LoVo (cell line): ENCODE measurements at regions not wholly inside any gene's neighbourhood (a gene's known extent, or its start where the extent isn't known, plus 50 kb on each side); places are given as distances from the start of the nearest gene placed in this dataset.

Experiments
- DNase-seq: peaks from one replicate; pipeline ENCODE4 v3.0.0-alpha.2; 2016; ENCODE audit warnings: low spot score

DNA sequence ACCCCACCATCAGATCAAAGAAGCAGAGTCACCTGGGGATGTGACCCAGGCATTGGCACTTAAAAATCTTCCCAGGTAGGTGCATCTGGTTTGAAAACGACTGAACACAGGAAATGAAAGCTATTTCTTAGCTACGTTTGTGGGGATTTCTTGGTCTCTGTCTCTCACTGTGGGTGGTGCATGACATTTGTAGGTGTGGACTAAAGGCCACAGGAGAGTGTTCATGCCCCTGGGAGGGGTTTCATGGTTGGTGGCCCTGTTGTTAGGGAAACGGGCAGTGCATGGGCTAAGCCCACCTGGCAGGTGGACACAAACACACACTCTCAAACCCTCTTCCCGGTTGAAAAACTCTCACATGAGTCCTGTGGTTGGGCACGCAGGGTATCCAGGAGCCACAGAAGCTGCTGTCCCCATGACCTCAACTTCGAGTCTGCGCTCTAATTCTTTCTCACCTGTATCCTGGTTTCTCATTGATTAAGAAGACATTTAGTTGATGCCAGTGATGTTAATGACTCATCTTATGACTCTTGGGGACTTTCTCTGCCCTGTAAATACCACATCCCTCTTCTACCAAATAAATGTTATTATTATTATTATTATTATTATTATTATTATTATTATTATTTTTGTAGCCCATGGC, 119.4 kb downstream of the MRPS6 start:
- no peak for DNase-seq

DNA sequence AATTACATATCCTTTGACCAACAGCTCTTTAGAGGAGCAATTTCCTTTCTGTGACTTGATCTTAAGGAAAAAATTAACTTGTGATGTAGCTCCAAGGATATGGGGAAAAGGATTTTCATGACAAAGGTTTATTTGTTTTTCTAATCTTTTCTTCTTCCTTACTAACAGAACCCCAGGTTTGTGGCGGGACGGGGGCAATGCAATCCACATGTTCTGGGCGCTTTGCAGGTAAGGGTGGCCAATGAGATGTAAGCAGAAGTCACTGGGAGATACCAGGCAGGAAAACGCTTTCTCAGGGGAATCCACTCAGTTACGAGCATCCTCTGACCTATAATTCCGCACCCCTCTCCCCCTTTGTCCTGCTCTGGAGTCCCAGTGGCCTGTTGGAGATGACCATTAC, 122.0 kb downstream of the MRPS6 start:
- DNase-seq = no peak

DNA sequence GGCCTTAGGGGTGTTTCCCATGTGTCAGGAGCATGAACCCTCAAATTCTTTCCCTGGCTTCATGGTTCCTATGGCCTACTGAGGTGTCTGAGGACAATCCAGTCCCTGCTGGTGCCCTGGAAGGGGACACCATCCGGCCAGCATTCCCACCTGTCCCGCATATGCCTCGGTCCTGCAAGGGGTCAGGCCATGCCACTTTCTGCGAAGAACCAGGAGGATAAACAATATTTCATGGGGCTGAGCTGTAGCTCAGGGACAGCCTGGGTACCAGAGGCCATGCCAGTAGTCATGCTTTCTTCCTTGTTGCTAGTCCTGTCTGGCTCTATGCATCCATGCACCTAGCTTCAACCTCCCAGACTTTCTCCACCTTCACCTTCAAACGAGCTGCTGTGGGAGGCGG, 123.6 kb downstream of the MRPS6 start:
- DNase-seq = no peak

DNA sequence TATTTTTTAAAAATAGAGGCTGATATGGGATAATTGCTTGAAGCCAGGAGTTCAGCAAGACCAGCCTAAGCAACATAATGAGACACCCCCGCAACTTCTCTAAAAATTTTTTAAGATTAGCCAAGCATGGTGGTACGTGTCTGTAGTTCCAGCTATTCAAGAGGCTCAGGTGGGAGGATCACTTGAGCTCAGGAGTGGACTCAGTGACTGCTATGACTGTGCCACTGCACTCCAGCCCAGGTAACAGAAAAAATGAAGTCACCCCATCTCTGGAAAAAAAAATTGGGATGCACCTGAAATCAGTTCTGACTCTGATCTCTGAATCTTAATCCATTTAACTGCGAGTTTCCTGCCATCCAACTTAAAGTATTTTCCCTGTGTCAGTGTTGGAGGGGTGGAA, 124.2 kb downstream of the MRPS6 start:
- no peak for DNase-seq

DNA sequence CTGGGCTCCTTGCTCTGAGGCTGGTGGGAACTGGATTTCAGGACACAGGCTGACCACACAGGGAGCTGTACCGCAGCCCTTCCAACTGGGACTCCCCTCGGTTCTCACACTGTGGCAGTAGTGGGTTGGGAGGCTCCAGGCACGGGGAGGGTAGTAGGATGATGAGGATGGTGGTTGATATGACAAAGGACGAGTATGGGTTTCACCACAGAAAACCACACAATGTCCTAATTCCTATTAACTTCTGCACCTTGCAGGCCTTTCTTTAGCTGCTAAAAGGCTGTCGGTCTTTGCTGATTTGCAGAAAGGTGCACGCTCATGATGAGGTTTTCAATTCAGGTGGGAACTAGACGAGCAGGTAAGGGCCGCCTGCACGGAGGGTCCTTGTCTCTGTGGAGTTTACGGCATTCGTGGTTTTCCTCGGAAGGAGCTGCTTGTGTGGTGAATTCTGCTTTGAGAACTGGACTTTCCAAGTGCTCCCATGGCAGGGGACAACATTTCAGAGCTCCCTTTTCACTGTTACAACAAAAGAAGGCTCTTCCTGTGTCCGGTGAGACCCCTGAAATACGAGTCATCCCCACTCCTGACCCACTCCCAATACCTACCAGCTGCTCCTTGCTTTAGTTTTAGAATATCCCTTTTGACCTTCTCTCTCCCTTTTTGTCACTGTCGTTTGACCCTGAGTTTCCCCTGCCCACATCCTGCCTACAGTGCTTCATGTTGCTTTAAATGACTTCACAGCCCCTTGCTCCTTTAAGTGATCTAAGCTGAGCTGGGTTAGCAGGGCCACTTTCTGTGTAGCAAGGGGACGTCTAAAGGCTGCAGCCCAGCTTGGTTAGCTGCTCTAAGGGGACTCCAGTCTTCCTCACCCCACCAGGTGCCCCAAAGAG, 125.1 kb downstream of the MRPS6 start:
- no peak for DNase-seq

DNA sequence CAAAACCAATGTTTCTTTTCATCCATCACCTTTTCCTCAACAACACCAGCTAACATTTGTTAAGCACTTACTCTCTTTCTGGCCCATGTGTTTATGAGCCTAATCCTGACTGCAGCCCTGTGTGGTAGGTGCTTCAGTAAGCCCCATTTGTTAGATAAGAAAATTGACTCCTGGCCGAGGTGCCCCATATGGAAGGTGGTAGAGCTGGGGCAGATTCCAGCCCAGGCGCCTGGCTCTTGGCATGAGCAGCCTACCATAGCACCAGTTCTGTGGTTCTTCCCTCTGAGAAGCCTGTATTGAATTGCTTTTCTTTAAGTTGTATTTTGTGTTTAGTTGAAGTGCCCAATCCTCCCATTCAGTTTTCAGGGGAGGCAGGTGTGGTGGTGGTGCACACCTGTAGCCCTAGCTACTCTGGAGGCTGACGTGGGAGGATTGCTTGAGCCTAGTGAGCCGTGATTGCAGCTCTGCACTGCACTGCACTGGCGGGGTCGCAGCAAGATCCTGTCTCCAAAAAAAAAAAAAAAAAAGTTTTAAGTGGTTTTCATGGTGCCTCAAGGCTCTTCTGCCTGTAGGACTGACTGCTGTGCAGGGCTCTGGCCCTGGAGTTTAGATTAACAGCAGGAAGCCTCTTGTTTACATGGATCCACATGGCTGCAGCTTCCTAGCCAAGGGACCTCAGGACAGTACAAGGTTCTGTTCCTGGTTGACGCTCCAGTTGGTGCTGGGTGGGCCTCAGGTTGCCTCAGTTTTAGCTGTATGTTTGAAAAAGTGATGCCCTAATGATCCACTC, 125.9 kb downstream of the MRPS6 start:
- DNase-seq = no peak

DNA sequence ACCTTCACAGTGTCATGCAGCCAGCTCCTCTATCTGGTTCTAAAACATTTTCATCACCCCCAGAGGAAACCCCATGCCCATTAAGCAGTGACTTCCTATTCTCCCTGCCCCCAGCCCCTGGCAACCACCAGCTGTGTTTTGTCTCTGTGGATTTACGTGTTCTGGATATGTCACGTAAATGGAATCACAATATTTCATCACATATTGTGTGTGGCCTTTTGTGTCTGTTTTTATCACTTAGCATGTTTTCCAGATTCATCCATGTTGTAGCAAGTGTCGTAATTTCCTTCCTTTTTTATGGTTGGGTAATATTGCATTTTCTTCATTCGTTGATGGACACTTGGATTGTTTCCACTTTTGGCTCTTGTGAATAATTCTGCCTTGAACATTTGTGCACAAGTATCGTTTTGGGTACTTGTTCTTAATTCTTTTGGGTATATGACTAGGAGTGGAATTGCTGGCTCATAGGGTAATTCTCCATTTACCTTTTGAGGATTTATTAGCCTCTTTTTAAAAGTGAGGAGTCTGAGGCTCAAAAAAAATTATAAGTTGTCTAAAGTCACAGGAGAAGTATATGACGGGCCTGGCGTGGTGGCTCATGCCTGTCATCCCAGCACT, 127.0 kb downstream of the MRPS6 start:
- DNase-seq = no peak

DNA sequence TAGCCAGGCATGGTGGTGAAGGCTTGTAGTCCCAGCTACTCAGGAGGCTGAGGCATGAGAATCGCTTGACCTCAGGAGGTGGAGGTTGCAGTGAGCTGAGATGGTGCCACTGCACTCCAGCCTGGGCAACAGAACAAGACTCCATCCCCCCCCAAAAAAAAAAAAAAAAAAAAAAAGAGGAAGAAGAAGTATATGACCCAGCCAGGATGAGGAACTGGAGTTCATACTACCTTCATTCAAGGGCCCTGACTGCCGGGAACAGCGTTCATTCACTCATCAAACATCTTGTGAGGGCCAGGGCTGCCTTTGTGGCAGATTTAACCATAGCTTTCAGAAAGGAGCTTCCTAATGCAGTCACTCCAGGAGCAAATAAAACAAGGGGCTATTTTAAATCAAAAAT, 127.6 kb downstream of the MRPS6 start:
- DNase-seq = no peak

DNA sequence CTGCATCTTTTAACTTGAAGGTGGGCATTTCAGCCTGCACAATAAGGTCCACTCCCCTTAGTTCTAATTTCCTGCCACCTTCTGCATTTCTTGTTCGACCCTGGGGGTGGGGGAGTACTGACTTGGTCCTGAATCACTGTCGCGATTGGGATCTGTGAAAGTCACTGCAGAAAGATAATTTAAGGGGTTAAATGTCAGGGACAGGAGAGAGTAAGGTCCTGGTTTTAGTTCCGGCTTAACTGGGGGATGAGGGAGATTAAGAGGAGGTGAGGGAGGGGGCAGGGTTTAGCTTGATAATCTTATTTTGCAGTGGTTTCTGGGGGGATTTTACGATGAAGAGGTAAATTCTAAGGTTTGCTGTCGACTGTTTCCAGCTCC, 128.1 kb downstream of the MRPS6 start:
- DNase-seq = no peak

DNA sequence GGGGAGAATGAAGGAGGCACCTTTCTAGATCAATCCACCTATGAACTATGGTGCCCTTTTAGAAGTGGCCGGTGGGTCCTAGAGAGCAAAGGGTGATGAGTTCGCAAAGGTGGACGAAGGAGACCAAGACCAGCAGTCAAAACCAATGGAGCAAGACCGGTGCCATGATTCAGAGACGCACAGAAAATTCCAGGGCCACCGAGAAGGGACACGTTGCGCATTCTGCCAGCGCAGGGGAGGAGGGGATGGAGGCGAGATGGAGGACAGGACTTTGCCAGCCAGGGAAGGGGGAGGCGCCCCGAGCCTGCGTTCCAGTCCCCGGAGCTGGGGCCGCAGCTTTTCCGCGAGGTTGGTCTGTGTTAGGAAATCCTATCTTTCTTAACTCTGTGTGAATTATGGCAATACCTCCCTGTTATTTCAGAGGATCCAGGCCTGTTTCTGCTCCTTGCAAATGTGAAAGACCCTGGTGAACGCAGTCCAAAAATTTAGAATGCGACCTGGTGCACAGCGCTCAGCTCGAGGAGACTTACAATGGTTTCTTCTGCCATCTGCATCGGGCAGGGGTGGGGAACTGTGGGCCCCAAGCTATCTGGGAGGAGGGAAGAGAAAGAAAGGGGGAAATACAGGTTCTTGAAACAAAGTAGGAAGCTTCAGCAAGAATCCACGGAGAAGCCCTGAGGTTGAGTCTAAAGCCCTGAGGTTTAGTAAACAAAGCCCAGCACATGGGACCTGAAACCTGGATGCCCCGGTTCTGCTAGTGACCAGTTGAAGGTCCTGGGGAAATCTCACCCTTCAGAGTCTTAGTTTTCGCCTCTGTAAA, 129.4 kb downstream of the MRPS6 start:
- no peak for DNase-seq

DNA sequence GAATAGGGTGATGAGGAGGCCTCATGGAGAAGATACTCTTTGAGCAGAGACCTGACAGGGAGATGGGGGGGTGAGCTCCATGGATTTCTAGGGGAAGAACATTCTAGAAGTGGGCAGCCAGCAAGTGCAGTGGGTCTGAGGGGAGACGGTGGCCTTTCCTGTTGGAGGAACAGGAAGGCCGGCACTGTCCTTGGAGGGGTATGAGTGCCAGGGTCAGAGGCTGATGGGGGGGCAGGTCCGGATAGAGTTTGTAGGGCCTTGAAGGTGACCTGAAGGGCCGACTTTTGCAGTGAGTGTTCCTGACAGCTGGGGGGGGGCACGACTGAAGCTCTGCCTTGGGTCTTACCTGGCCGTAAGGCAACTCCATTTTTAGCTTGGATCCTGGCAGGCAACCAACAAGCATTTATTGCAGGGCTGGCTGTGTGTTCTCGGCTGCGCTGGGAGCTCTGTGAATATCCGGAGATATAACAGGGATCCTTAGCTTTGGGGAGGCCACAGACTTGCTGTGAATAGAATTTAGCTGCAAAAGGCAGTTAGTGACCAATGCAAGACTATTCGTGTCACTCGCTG, 130.6 kb downstream of the MRPS6 start:
- no peak for DNase-seq

DNA sequence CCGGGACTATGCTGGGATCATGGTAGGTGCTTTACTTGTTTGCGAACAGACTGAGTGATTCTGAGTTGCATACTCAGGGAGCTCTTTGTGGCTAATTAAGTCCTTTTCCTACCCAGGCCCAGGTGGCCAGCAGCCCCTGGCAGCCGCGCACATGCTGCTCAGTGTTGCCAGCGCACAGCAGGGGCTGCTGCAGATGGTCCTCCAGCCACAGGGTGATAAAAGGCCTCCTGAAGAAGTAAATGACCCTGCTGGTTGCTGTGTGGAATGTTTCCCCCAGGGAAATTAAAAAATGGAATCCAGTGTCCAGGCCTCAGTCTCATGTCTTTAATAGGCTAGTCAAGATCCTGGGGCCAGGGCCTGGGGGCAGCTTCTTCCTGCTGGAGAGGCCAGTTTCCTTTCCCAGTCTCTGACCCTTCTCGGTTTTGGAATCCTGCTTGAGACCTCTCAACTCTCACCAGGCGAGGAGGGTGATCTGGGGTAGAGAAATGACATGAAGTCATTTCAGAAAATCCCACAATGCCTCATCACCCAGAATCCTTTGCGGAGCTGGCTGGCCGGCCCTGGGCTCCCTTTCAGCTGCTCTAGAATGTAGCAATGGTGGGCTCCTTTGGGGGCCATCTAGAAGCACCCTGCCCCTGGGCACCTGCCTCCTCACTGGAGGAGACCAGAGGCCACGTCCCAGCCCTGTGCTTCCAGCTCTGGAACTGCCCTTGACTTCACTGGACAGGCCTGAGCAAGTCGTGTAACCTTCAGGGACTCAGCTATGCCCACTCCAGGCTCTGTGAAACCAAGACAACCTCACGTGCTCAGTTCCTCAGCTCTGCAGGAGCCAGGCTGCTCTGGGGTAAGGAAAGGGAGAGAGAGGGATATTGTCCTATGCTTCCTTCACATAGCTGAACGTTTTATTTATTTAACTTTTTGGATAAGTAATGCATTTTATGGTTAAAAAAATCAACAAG, 131.4 kb downstream of the MRPS6 start:
- DNase-seq = no peak

DNA sequence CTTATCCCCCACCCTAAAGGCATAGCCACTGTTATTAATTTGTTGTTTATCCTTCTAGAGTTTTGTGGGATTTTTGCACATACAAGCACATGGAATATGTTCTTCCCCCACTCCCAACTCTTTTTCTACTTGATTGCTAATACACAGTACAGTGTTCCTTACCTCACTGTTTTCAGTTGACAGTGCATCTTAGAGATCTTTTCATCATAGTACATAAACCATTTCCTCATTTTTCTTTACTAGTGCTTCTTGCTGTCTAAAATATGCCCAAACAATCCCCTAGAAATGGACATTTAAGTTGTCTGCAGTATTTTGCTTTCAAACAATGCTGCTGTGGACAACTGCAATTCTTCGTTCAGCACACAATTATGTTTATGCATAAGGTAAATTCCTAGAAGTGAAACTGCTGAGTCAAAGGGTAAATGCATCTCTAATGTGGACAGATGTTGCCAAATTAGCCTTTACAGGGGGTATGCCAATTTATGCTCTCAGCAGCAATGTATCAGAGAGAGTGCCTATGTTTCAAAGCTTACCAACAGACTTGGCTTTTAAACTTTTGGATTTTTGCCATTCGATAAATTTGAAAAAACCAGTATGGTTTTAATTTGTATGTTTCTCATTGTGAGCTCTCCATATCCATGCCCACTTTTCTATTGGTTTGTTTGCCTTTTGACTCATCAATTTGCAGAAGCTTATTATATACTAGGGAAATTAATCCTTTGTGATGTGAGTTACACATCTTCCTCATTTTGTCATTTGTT, 132.6 kb downstream of the MRPS6 start:
- DNase-seq = no peak

DNA sequence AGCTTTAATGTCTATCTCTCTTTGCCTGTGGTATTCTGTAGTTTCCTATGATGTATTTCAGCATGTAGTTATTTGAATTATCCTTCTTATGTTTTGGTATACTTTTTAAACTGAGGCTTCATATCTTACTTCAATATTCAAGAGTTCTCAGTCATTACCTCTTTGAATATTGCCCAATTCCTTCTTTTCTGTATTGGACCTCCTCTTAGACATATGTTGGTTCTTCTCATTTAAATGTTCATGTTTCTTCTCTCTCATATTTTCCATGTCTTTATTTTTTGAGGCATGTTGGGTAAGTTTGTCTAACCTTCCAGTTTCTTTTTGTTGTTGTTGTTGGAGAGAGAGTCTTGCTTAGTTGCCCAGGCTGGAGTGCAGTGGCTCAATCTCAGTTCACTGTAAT, 140.6 kb downstream of the MRPS6 start:
- no peak for DNase-seq

DNA sequence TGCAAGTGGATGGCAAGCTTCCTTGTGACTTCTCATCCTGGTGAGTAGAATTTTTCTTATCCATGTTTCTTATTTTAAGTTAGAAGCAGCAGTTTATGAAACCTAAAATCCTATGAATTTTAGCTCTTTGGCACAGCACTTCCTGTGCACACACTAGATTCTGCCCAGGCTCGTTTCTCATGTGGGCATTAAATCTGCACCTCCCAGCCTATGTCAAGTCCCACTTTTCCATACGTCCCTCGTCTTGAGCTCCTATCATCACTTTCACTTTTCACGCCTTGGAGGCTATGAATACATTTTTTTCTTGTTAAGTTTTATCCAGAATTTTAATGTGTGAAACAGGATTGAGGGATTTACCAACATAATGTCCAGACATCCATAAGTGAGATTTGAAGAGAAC, 142.1 kb downstream of the MRPS6 start:
- DNase-seq = no peak

DNA sequence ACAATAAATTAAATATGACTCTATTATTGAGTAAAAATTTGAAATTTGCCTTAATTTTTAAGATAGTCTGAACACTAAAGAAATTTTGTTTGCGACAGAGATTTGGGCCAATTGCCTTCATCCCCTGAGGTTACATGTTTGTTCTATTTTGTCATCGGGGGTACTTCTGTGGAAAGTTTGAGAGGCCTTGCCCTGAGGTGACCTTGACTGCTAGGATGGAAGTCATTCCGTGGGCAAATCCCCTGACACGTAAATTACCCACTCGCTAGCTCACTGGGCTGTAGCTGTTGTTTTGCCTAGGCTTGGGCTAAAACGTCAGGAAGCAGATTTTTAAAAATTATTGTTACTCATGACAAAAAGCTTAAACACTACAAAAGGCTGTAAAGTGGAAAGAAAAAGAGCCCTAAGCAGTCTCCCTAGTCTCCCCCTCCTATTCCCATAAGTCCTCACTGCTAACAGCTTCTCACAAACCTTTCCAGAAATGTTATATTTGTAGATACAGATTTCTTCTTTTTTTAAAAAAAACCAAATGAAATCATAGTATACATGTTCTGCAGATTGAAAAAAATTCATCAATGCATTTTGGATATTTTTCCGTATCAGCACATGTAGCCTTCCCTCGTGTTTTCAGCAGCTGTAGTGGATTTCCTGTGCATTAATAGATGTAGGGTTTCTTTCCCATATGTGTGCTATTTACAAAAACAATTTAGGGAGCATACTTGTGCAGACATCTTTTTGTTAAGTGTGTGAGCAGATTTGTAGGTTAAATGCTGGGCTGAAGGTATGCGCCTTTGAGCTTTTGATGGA, 142.7 kb downstream of the MRPS6 start:
- DNase-seq = no peak

DNA sequence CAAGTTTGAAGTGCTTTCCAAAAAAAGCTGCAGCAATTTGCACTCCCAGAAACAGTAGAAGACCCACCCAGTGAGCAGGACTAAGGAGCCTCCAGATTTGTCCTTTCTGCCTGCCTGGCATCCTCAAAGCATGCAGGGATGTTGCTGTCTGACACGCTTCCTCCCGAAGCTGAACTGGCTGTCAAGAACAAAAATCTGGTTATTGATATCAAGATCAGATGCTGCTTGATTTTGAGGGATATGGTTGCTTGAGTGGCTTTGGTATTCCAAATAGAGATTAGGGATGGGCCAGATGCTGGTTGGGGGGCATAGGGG, 143.3 kb downstream of the MRPS6 start:
- DNase-seq = no peak

DNA sequence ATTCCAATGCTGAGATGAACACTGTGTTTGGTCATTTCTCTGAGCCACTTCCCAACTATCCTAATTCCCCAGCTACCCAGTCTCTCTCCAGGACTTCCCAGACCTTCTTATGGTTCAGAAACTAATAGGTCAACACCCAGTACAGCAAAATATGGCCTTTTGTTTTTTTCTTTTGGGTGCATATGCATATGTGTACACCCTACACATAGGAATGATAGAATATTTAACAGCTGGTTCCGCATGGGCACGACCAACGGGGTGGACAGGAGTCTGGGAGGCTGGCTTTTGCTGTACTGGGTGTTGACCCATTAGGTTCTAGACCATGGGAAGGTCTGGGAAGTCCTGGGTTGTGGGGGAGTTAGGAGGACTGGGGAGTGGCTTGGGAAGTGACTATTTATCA, 143.9 kb downstream of the MRPS6 start:
- DNase-seq = no peak
